Heart right ventricle (tissue), 16 donors: ENCODE measurements at regions not wholly inside any gene's neighbourhood (a gene's known extent, or its start where the extent isn't known, plus 50 kb on each side); places are given as distances from the start of the nearest gene placed in this dataset.

Experiments used
- ATAC-seq, 8 donors: fragments of 200-7000 bp; cut with Tn5 transposase; one replicate each; pipeline ENCODE4 v1.9.1; 2020; ENCODE audit warnings: mild to moderate bottlenecking in 8 of 8, moderate library complexity in 8 of 8, moderate number of reproducible peaks in 1 of 8
- DNase-seq, 2 donors: peaks; one replicate each; pipeline ENCODE4 v3.0.0-alpha.2; 2020
- H3K27ac ChIP-seq, 10 donors: fragments of 200-600 bp; sonication (generic) in 2 of 10; one replicate each; pipeline versions ENCODE4 v1.5.0 to v1.8.0; 2020 to 2022; ENCODE audit warnings: mild to moderate bottlenecking in 3 of 10
- H3K27me3 ChIP-seq, 7 donors: fragments of 200-600 bp; one replicate each; pipeline ENCODE4 v1.8.0; 2021 to 2022; ENCODE audit warnings: mild to moderate bottlenecking in 2 of 7
- H3K36me3 ChIP-seq, 9 donors: fragments of 200-600 bp; sonication (generic) in 1 of 9; one replicate each; pipeline versions ENCODE4 v1.5.0 to v1.8.0; 2020 to 2022; ENCODE audit warnings: mild to moderate bottlenecking in 2 of 9
- H3K4me1 ChIP-seq, 9 donors: fragments of 200-600 bp; sonication (generic) in 1 of 9; one replicate each; pipeline versions ENCODE4 v1.5.0 to v1.8.0; 2020 to 2022; ENCODE audit warnings: mild to moderate bottlenecking in 4 of 9
- H3K4me3 ChIP-seq, 10 donors: fragments of 200-600 bp; sonication (generic) in 2 of 10; one replicate each; pipeline versions ENCODE4 v1.5.0 to v1.8.0; 2020 to 2022; ENCODE audit warnings: mild to moderate bottlenecking in 7 of 10, moderate library complexity in 2 of 10
- H3K9me3 ChIP-seq, 11 donors: fragments of 200-600 bp in 10 of 11; sonication (generic) in 2 of 11; one replicate each; pipeline versions ENCODE4 v1.5.0 to v1.8.0; 2013 to 2022; ENCODE audit warnings: mild to moderate bottlenecking in 2 of 11, control low read depth in 1 of 11, moderate library complexity in 1 of 11
- WGBS, 2 donors: extraction: QIAGEN DNeasy Blood & Tissue Kit; methylation state at CpG; one replicate each; pipeline ENCODE4 v1.1.7; 2013; ENCODE audit warnings: inconsistent platforms in 1 of 2; 5-methylcytosine and 5-hydroxymethylcytosine counted together
- intact Hi-C, 10 donors: fragments of 100-400 bp; cut with DNase I; formaldehyde crosslinking; loops; one replicate each; pipeline versions ENCODE4 v1.11.1 to v1.14.2; 2022
- TF ChIP-seq, protein P1 (sequence below), 9 donors: fragments of 200-600 bp; sonication (generic) in 2 of 9; IDR thresholded peaks; one replicate each; pipeline versions ENCODE4 v1.5.0 to v1.8.0; 2021 to 2022; ENCODE audit warnings: antibody characterized with exemption in 9 of 9, mild to moderate bottlenecking in 5 of 9, moderate library complexity in 1 of 9
- donor health status: Arrhythmogenic right ventricular cardiomyopathy.
- donor health status: ischemic (EF 13 %, LVEDD 7.1; RV severe dilation, severe dysfunction).
- donor health status: healthy with polysubstance abuse.
- donor health status: DM: no; HTN: yes; CAD: no.
- donor health status: DM: no; HTN: no; CAD: no.
- donor health status: ischemic (EF 25% LVEDD 6.9; RV normal size, moderate dysfunction).
- donor health status: ischemic (EF 25% LVEDD 5.7; RV mildly dilated, moderate dysfunction).
- donor health status: healthy.
- donor health status: DM: yes; HTN: yes; CAD: no.
- donor health status: Ischemic cardiomyopathy.
- donor health status: ischemic (EF 35%, LVEDD 5.7; RV mildly dilated, moderate dysfunction).
- donor health status: nonischemic (EF 11% LVEDD 7.7; RV severe dilation, severe dysfunction).
- donor health status: DM: yes; HTN: yes; CAD: no.
- donor health status: PGD.
- donor health status: ischemic (EF 29% LVEDD 5.4; RV normal size, mild dysfunction).
- donor health status: nonischemic (EF 23%, LVEDD 6.1; RV moderate dilation, normal function).

DNA sequence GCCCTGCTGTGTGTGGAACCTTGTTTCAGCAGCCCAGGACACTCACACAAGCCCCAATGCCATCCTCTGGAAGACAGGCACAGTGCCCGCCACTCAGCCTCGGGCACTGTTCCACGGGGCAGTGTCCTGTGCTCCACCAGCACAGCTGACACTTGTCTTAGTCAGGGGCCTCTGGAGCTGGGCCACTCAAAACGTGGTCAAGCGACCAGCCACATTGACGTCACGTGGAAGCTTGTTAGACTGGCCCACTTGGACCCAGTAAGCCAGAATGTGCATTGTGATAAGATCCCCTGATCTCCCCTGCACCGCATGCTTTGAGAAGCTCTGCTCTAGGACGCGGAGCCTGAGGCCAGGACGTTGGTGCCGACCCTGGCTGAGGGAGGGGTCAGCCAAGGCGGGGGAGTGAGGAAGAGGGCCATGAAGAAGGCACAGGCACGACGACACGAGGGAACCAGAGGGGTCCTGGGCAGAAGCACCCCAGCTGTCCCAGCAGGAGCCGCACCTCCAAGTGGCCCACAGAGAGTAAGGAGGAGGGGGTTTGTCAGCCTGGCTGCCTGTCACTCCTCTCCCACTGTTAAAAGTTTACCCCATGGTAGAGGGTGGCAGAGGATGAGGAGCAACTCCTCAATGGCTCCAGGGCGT, 64.6 kb downstream of the LINC01488 start:
- Histone ChIP-seq H3K27me3 (peaks cover 0 to 7% (median 0%) of the 10 kb centered on the region in 7 donors), H3K27ac (no peak overlapping the region), H3K9me3 (peaks cover 0 to 32% (median 24%) of the 10 kb centered on the region in 11 donors), H3K4me3 (no peak overlapping the region), H3K36me3 (no peaks in the 10 kb centered on the region), H3K4me1 (peaks cover 0 to 9% (median 8%) of the 10 kb centered on the region in 9 donors)
- DNase-seq: no peak
- TF ChIP-seq, protein P1, sequence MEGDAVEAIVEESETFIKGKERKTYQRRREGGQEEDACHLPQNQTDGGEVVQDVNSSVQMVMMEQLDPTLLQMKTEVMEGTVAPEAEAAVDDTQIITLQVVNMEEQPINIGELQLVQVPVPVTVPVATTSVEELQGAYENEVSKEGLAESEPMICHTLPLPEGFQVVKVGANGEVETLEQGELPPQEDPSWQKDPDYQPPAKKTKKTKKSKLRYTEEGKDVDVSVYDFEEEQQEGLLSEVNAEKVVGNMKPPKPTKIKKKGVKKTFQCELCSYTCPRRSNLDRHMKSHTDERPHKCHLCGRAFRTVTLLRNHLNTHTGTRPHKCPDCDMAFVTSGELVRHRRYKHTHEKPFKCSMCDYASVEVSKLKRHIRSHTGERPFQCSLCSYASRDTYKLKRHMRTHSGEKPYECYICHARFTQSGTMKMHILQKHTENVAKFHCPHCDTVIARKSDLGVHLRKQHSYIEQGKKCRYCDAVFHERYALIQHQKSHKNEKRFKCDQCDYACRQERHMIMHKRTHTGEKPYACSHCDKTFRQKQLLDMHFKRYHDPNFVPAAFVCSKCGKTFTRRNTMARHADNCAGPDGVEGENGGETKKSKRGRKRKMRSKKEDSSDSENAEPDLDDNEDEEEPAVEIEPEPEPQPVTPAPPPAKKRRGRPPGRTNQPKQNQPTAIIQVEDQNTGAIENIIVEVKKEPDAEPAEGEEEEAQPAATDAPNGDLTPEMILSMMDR (IDR thresholded peaks at IDR 0.05): no peak
- ATAC-seq: peak in 3 of 8 donors; percentile 55 to 74 (median 55)
- intact Hi-C loops: loop anchor here in 1 of 10 donors (10.0 kb wide), 1 partner anchor 101 kb away; no protein-coding TSS in a partner anchor
- WGBS, 2 donors: 84 to 85% methylated on average over 18 of the region's 18 CpGs

DNA sequence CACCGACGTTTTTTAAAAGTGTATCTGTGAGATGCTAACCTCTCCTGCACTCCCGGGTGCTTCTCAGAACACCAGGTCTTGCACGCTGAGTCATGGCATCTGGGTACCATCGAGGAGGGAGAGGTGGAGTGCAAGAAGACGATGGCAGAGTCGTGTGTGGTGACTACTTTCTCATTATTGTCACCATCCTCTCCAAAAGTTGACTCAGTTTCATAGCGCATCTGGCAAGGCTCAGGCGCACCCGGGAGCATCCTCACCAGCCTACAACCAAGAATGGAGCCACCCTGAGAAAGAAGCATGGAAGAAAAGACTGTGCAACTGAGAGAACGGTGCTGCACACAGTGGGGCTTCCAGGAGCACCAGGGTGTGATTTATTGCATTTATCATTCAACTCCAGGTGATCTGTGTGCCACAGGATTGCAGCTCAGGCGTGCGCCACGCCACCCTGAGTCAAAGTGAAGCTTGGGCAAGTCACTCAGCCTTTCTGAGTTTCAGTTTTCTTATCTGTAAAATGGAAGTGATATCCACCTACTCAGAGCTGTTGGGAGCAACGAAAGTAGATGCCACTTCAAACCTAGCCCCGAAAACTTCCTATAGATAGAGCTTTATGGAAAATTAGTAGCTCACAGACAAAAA, 65.4 kb downstream of the LINC01488 start:
- peaks cover 0 to 1% (median under 1%) of the 10 kb centered on the region in 9 donors for H3K4me1 ChIP-seq
- no peak overlapping the region for H3K4me3 ChIP-seq
- no peaks in the 10 kb centered on the region for H3K36me3 ChIP-seq
- no peak overlapping the region for H3K27ac ChIP-seq
- no peak for ATAC-seq
- WGBS, 2 donors: 88 to 89% methylated on average over 16 of the region's 16 CpGs
- H3K9me3 ChIP-seq: peaks cover 0 to 39% (median 28%) of the 10 kb centered on the region in 11 donors
- no peak for DNase-seq
- intact Hi-C loops: loop anchor here in 1 of 10 donors (10.0 kb wide), 1 partner anchor 102 kb away; no protein-coding TSS in a partner anchor
- H3K27me3 ChIP-seq: peaks cover 0 to 7% (median 0%) of the 10 kb centered on the region in 7 donors
- TF ChIP-seq, protein P1 (IDR thresholded peaks at IDR 0.05): no peak

DNA sequence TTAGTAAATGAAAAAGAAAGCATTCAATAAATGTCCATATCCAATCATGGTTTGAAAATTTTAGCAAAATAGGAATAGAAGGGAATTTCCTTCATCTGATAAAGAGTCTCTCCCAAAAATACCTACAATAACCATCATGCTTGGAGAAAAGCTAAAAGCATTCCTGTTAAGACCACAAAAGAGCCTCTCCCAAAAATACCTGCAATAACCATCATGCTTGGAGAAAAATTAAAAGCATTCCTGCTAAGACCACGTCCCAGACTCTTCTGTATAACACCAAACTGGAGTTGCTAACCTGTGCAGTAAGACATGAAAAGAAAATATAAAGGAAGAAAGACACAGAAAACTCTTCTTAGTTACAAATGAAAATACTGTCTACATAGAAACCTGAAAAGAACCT, 69.4 kb downstream of the LINC01488 start:
- Histone ChIP-seq H3K27me3 (no peaks in the 10 kb centered on the region), H3K27ac (no peak overlapping the region), H3K9me3 (peaks cover 0 to 39% (median 30%) of the 10 kb centered on the region in 11 donors), H3K4me3 (no peak overlapping the region), H3K36me3 (no peaks in the 10 kb centered on the region), H3K4me1 (no peaks in the 10 kb centered on the region)
- ATAC-seq (no peak), DNase-seq (no peak)
- TF ChIP-seq, protein P1 (IDR thresholded peaks at IDR 0.05): no peak
- WGBS, 2 donors: 73 to 81% methylated on average over 1 of the region's 1 CpG
- intact Hi-C loops: no loop called here

DNA sequence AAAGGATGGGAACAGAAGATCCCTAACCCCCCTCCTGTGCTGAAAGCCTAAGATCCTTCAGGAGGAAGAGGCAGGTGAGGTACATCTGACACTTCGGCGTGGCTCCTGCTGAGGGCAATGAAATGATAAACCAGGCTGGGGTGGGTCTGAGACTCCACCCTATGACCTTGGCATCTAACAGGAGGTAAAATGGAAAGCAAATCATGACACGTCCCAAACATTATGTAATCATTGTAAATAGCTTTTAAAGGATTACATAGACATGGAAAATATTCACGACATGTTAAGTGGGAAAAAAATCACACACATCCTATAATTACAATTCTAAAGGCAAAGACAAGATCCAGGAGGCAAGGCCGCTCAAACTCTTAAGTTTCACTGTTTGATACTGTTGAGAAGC, 70.5 kb downstream of the LINC01488 start:
- Histone ChIP-seq H3K4me3 (no peak overlapping the region), H3K4me1 (no peaks in the 10 kb centered on the region), H3K27ac (no peak overlapping the region), H3K27me3 (no peaks in the 10 kb centered on the region), H3K9me3 (peaks cover 0 to 39% (median 30%) of the 10 kb centered on the region in 11 donors), H3K36me3 (no peaks in the 10 kb centered on the region)
- intact Hi-C loops: no loop called here
- WGBS, 2 donors: 82 to 85% methylated on average over 5 of the region's 5 CpGs
- ATAC-seq (no peak), DNase-seq (no peak)
- TF ChIP-seq, protein P1 (IDR thresholded peaks at IDR 0.05): no peak
